ENCODE measurements at regions not wholly inside any gene's neighbourhood (a gene's known extent, or its start where the extent isn't known, plus 50 kb on each side); places are given as distances from the start of the nearest gene placed in this dataset.

DNA sequence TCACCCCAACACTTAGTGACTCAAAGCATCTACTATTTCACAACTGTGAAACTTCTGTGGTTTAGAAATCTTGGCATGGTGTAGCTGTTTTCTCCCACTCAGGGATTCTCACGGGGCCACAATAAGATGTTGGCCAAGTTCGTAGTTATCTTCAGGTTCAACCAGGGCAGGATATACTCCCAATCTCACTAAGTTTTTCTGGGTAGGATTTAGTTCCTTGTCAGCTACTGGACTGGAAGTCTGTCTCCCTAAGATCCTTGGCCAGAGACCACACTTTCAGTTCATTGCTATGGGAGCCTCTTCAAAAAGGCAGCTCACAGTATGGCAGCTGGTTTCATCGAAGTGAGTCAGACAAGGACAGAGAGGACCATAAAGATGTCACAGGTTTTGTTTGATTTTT is 111.7 kb upstream of the PDHA2 start:
- Mint-ChIP-seq H3K27ac (ENCODE audit: low read depth, unreplicated experiment) (peak overlapping the region; percentile 81), H3K9me3 (ENCODE audit: unreplicated experiment) (no peaks in the 10 kb centered on the region), H3K36me3 (ENCODE audit: insufficient read depth, unreplicated experiment) (no peaks in the 10 kb centered on the region), H3K4me3 (ENCODE audit: unreplicated experiment) (peak overlapping the region; percentile 54), H3K4me1 (ENCODE audit: insufficient read depth, unreplicated experiment) (peaks cover 16% of the 10 kb centered on the region), H3K27me3 (ENCODE audit: insufficient read depth, unreplicated experiment) (no peaks in the 10 kb centered on the region)
- peak; percentile 83 for DNase-seq (ENCODE audit: unreplicated experiment)
- POLR2A ChIA-PET, result interaction anchor here (0.9 to 2.3 kb wide), 3 partner anchors 10 to 29 kb away, joined by 3 to 7 read pairs (median 6); no protein-coding TSS in a partner anchor
- intact Hi-C loops (cut with micrococcal nuclease), result no loop called here
- CTCF ChIA-PET, result interaction anchor here (0.6 to 1.2 kb wide), 4 partner anchors 12 to 814 kb away, joined by 3 to 4 read pairs (median 3); no protein-coding TSS in a partner anchor
- TF ChIP-seq, protein P1, sequence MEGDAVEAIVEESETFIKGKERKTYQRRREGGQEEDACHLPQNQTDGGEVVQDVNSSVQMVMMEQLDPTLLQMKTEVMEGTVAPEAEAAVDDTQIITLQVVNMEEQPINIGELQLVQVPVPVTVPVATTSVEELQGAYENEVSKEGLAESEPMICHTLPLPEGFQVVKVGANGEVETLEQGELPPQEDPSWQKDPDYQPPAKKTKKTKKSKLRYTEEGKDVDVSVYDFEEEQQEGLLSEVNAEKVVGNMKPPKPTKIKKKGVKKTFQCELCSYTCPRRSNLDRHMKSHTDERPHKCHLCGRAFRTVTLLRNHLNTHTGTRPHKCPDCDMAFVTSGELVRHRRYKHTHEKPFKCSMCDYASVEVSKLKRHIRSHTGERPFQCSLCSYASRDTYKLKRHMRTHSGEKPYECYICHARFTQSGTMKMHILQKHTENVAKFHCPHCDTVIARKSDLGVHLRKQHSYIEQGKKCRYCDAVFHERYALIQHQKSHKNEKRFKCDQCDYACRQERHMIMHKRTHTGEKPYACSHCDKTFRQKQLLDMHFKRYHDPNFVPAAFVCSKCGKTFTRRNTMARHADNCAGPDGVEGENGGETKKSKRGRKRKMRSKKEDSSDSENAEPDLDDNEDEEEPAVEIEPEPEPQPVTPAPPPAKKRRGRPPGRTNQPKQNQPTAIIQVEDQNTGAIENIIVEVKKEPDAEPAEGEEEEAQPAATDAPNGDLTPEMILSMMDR (IDR thresholded peaks at IDR 0.05; ENCODE audit: unreplicated experiment), result no peak
- BruUV-seq (replicated peaks), result no TSS peak

DNA sequence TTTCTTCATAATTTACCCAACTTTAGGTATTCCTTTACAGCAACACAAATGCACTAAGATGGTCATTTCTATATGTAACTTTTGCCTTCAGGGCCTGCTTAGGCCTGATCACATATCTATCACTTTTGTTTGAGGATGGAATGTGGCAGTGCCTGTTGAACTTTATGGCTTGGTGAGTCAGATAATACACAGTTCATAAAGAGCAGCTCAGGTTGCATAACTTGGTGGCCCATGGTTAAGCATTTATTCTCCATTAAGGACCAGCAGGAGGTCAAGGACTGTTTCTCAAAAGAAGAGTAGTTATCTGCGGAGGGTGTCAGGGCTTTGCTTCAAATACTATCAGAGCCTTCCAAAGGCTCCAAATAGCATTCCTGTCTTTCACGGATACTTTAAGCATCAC is 124.1 kb upstream of the PDHA2 start:
- CTCF ChIA-PET, result interaction anchor here (0.6 kb wide), 1 partner anchor 229 kb away, joined by 4 read pairs; no protein-coding TSS in a partner anchor
- POLR2A ChIA-PET, result no interaction called here
- DNase-seq (ENCODE audit: unreplicated experiment), result no peak
- Mint-ChIP-seq H3K27ac (ENCODE audit: low read depth, unreplicated experiment) (no peak overlapping the region), H3K4me3 (ENCODE audit: unreplicated experiment) (no peak overlapping the region), H3K9me3 (ENCODE audit: unreplicated experiment) (no peaks in the 10 kb centered on the region), H3K36me3 (ENCODE audit: insufficient read depth, unreplicated experiment) (no peaks in the 10 kb centered on the region), H3K27me3 (ENCODE audit: insufficient read depth, unreplicated experiment) (no peaks in the 10 kb centered on the region), H3K4me1 (ENCODE audit: insufficient read depth, unreplicated experiment) (no peaks in the 10 kb centered on the region)
- BruUV-seq (replicated peaks), result no TSS peak
- intact Hi-C loops (cut with micrococcal nuclease), result no loop called here
- TF ChIP-seq, protein P1 (IDR thresholded peaks at IDR 0.05; ENCODE audit: unreplicated experiment), result no peak

GRCh38 chr4:95714571-95714970 is 125.3 kb upstream of the PDHA2 start:
- CTCF ChIA-PET, result no interaction called here
- Mint-ChIP-seq H3K9me3 (ENCODE audit: unreplicated experiment) (no peaks in the 10 kb centered on the region), H3K4me3 (ENCODE audit: unreplicated experiment) (no peak overlapping the region), H3K4me1 (ENCODE audit: insufficient read depth, unreplicated experiment) (no peaks in the 10 kb centered on the region), H3K36me3 (ENCODE audit: insufficient read depth, unreplicated experiment) (no peaks in the 10 kb centered on the region), H3K27ac (ENCODE audit: low read depth, unreplicated experiment) (no peak overlapping the region), H3K27me3 (ENCODE audit: insufficient read depth, unreplicated experiment) (no peaks in the 10 kb centered on the region)
- intact Hi-C loops (cut with micrococcal nuclease), result no loop called here
- TF ChIP-seq, protein P1 (IDR thresholded peaks at IDR 0.05; ENCODE audit: unreplicated experiment), result no peak
- BruUV-seq (replicated peaks), result no TSS peak
- POLR2A ChIA-PET, result no interaction called here
- no peak for DNase-seq (ENCODE audit: unreplicated experiment)

GRCh38 chr4:95705323-95705722 is 134.6 kb upstream of the PDHA2 start:
- Mint-ChIP-seq H3K4me3 (ENCODE audit: unreplicated experiment) (no peak overlapping the region), H3K4me1 (ENCODE audit: insufficient read depth, unreplicated experiment) (peaks cover 17% of the 10 kb centered on the region), H3K27ac (ENCODE audit: low read depth, unreplicated experiment) (no peak overlapping the region), H3K36me3 (ENCODE audit: insufficient read depth, unreplicated experiment) (no peaks in the 10 kb centered on the region), H3K27me3 (ENCODE audit: insufficient read depth, unreplicated experiment) (no peaks in the 10 kb centered on the region), H3K9me3 (ENCODE audit: unreplicated experiment) (no peaks in the 10 kb centered on the region)
- BruUV-seq (replicated peaks), result no TSS peak
- DNase-seq (ENCODE audit: unreplicated experiment), result no peak
- TF ChIP-seq, protein P1 (IDR thresholded peaks at IDR 0.05; ENCODE audit: unreplicated experiment), result no peak
- intact Hi-C loops (cut with micrococcal nuclease), result no loop called here
- ChIA-PET CTCF (no interaction called here), POLR2A (no interaction called here)
